ENCODE measurements at regions not wholly inside any gene's neighbourhood (a gene's known extent, or its start where the extent isn't known, plus 50 kb on each side); places are given as distances from the start of the nearest gene placed in this dataset.

- Histone ChIP-seq H3K27me3 (replicated peaks in 1 of 4; ENCODE audit: control extremely low read depth in 1 of 4, control insufficient read depth in 3 of 4, insufficient read depth in 4 of 4, low read length in 3 of 4) (no peaks in the 10 kb centered on the region), H3K4me3 (ENCODE audit: control extremely low read depth in 1 of 5, extremely low read depth in 1 of 5, insufficient read depth in 1 of 5, low read depth in 2 of 5, low read length in 4 of 5) (no peak overlapping the region), H3K9me3 (ENCODE audit: control extremely low read depth in 1 of 3, control insufficient read depth in 2 of 3, insufficient read depth in 1 of 3, low read length in 2 of 3) (peaks cover 0 to 8% (median 0%) of the 10 kb centered on the region in 3 donors), H3K27ac (ENCODE audit: low read length in 2 of 2) (no peak overlapping the region), H2AFZ (ENCODE audit: insufficient read depth, low read depth, low read length, poor library complexity, severe bottlenecking) (no peak overlapping the region), H3K79me2 (ENCODE audit: control insufficient read depth, insufficient read depth, low read length) (no peaks in the 10 kb centered on the region), H3K4me1 (ENCODE audit: control insufficient read depth in 2 of 2, insufficient read depth in 2 of 2, low read length in 2 of 2) (no peaks in the 10 kb centered on the region), H4K20me1 (ENCODE audit: control insufficient read depth, insufficient read depth, low read length, poor library complexity, severe bottlenecking) (no peaks in the 10 kb centered on the region), H3K36me3 (replicated peaks in 1 of 2; ENCODE audit: control extremely low read depth in 1 of 2, control insufficient read depth in 1 of 2, extremely low read depth in 1 of 2, insufficient read depth in 2 of 2, low read length in 1 of 2) (no peaks in the 10 kb centered on the region), H3K9ac (ENCODE audit: low read length) (no peak overlapping the region), H3K4me2 (replicated peaks; ENCODE audit: low read depth, low read length, poor library complexity, severe bottlenecking) (no peak overlapping the region)
- ATAC-seq (ENCODE audit: low read depth) = no peak
- intact Hi-C loops (cut with micrococcal nuclease) = no loop called here
- no peaks in the 10 kb centered on the region for H3K4me1 Mint-ChIP-seq
- ChIA-PET POLR2A (no interaction called here), CTCF (no interaction called here)
- no peak overlapping the region for H3K4me3 Mint-ChIP-seq
- WGBS (ENCODE audit: insufficient coverage) = 93% methylated on average over 14 of the region's 15 CpGs
- TF ChIP-seq, protein P1, sequence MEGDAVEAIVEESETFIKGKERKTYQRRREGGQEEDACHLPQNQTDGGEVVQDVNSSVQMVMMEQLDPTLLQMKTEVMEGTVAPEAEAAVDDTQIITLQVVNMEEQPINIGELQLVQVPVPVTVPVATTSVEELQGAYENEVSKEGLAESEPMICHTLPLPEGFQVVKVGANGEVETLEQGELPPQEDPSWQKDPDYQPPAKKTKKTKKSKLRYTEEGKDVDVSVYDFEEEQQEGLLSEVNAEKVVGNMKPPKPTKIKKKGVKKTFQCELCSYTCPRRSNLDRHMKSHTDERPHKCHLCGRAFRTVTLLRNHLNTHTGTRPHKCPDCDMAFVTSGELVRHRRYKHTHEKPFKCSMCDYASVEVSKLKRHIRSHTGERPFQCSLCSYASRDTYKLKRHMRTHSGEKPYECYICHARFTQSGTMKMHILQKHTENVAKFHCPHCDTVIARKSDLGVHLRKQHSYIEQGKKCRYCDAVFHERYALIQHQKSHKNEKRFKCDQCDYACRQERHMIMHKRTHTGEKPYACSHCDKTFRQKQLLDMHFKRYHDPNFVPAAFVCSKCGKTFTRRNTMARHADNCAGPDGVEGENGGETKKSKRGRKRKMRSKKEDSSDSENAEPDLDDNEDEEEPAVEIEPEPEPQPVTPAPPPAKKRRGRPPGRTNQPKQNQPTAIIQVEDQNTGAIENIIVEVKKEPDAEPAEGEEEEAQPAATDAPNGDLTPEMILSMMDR (IDR thresholded peaks at IDR 0.05) = no peak
- no peak for TF ChIP-seq EZH2 (IDR thresholded peaks at IDR 0.05; ENCODE audit: borderline replicate concordance, insufficient read depth, low read depth, low read length, poor library complexity, severe bottlenecking)
- no peak for DNase-seq
- no peaks in the 10 kb centered on the region for H3K9me3 Mint-ChIP-seq (ENCODE audit: insufficient read depth)
- peaks cover 4% of the 10 kb centered on the region for H3K27me3 Mint-ChIP-seq
- no peak overlapping the region for H3K27ac Mint-ChIP-seq
Measured at GRCh38 chr9:135378751-135379150, 100.8 kb upstream of the PPP1R26 start.

- Histone ChIP-seq H3K79me2 (ENCODE audit: control insufficient read depth, insufficient read depth, low read length) (no peaks in the 10 kb centered on the region), H3K27me3 (replicated peaks in 1 of 4; ENCODE audit: control extremely low read depth in 1 of 4, control insufficient read depth in 3 of 4, insufficient read depth in 4 of 4, low read length in 3 of 4) (no peaks in the 10 kb centered on the region), H3K36me3 (replicated peaks in 1 of 2; ENCODE audit: control extremely low read depth in 1 of 2, control insufficient read depth in 1 of 2, extremely low read depth in 1 of 2, insufficient read depth in 2 of 2, low read length in 1 of 2) (no peaks in the 10 kb centered on the region), H3K9me3 (ENCODE audit: control extremely low read depth in 1 of 3, control insufficient read depth in 2 of 3, insufficient read depth in 1 of 3, low read length in 2 of 3) (peaks cover 0 to 8% (median 0%) of the 10 kb centered on the region in 3 donors), H4K20me1 (ENCODE audit: control insufficient read depth, insufficient read depth, low read length, poor library complexity, severe bottlenecking) (no peaks in the 10 kb centered on the region), H3K9ac (ENCODE audit: low read length) (no peak overlapping the region), H3K4me2 (replicated peaks; ENCODE audit: low read depth, low read length, poor library complexity, severe bottlenecking) (no peak overlapping the region), H3K27ac (ENCODE audit: low read length in 2 of 2) (no peak overlapping the region), H3K4me3 (ENCODE audit: control extremely low read depth in 1 of 5, extremely low read depth in 1 of 5, insufficient read depth in 1 of 5, low read depth in 2 of 5, low read length in 4 of 5) (no peak overlapping the region), H2AFZ (ENCODE audit: insufficient read depth, low read depth, low read length, poor library complexity, severe bottlenecking) (no peak overlapping the region), H3K4me1 (ENCODE audit: control insufficient read depth in 2 of 2, insufficient read depth in 2 of 2, low read length in 2 of 2) (no peaks in the 10 kb centered on the region)
- no peak for ATAC-seq (ENCODE audit: low read depth)
- no peak for DNase-seq
- CTCF ChIA-PET = no interaction called here
- TF ChIP-seq, protein P1 (IDR thresholded peaks at IDR 0.05) = no peak
- no peak for TF ChIP-seq EZH2 (IDR thresholded peaks at IDR 0.05; ENCODE audit: borderline replicate concordance, insufficient read depth, low read depth, low read length, poor library complexity, severe bottlenecking)
- intact Hi-C loops (cut with micrococcal nuclease) = no loop called here
- POLR2A ChIA-PET = no interaction called here
- H3K4me3 Mint-ChIP-seq = no peak overlapping the region
- H3K27me3 Mint-ChIP-seq = no peaks in the 10 kb centered on the region
- no peaks in the 10 kb centered on the region for H3K9me3 Mint-ChIP-seq (ENCODE audit: insufficient read depth)
- no peak overlapping the region for H3K27ac Mint-ChIP-seq
- no peaks in the 10 kb centered on the region for H3K4me1 Mint-ChIP-seq
- 89% methylated on average over 11 of the region's 11 CpGs for WGBS (ENCODE audit: insufficient coverage)
Measured at GRCh38 chr9:135379540-135380267, 99.9 kb upstream of the PPP1R26 start.
